SU-DHL-6 (cell line): ENCODE measurements at regions not wholly inside any gene's neighbourhood (a gene's known extent, or its start where the extent isn't known, plus 50 kb on each side); places are given as distances from the start of the nearest gene placed in this dataset.

Experiments used
- CTCF ChIP-seq: fragments of 200-600 bp; sonication (generic); IDR thresholded peaks from one replicate; pipeline ENCODE4 v1.5.1; 2017; ENCODE audit warnings: antibody characterized with exemption, mild to moderate bottlenecking, low read length, moderate library complexity; ENCODE audit not compliant: insufficient read depth, poor library complexity, severe bottlenecking
- EZH2phosphoT487 ChIP-seq: fragments of 200-600 bp; sonication (generic), shearing (Covaris generic); conservative IDR thresholded peaks from 2 replicates; pipeline ENCODE4 v1.6.1; 2018; ENCODE audit warnings: mild to moderate bottlenecking, antibody characterized with exemption, low read length, moderate library complexity, mixed read lengths

GRCh38 chr19:30663611-30664174 lies 291.5 kb downstream of the ZNF536 start:
- TF ChIP-seq CTCF (no peak), EZH2phosphoT487 (no peak)
